Breast epithelium (tissue), 3 donors: ENCODE measurements at regions not wholly inside any gene's neighbourhood (a gene's known extent, or its start where the extent isn't known, plus 50 kb on each side); places are given as distances from the start of the nearest gene placed in this dataset.

Experiments
- POLR2A ChIP-seq: fragments of 450-650 bp; IDR thresholded peaks from one replicate; pipeline ENCODE4 v1.6.1; 2016; ENCODE audit warnings: antibody characterized with exemption, mild to moderate bottlenecking, moderate library complexity
- POLR2AphosphoS5 ChIP-seq, 3 donors: sonication (generic); formaldehyde crosslinking; IDR thresholded peaks; one replicate each; pipeline ENCODE4 v1.6.1; 2017; ENCODE audit warnings: antibody characterized with exemption in 3 of 3
- TF ChIP-seq, protein P1 (sequence below), 3 donors: fragments of 450-650 bp; IDR thresholded peaks; one replicate each; pipeline ENCODE4 v1.5.1; 2016 to 2017; ENCODE audit warnings: antibody characterized with exemption in 3 of 3, mild to moderate bottlenecking in 3 of 3, moderate library complexity in 3 of 3

- TF ChIP-seq, protein P1, sequence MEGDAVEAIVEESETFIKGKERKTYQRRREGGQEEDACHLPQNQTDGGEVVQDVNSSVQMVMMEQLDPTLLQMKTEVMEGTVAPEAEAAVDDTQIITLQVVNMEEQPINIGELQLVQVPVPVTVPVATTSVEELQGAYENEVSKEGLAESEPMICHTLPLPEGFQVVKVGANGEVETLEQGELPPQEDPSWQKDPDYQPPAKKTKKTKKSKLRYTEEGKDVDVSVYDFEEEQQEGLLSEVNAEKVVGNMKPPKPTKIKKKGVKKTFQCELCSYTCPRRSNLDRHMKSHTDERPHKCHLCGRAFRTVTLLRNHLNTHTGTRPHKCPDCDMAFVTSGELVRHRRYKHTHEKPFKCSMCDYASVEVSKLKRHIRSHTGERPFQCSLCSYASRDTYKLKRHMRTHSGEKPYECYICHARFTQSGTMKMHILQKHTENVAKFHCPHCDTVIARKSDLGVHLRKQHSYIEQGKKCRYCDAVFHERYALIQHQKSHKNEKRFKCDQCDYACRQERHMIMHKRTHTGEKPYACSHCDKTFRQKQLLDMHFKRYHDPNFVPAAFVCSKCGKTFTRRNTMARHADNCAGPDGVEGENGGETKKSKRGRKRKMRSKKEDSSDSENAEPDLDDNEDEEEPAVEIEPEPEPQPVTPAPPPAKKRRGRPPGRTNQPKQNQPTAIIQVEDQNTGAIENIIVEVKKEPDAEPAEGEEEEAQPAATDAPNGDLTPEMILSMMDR (IDR thresholded peaks at IDR 0.05): no peak
- TF ChIP-seq POLR2A: no peak
- TF ChIP-seq POLR2AphosphoS5 (IDR thresholded peaks at IDR 0.05): no peak
Measured at GRCh38 chr6:50449128-50449527, 264.2 kb upstream of the TFAP2D start.
